T-helper 1 cell treated with Interleukin-12 subunit alpha and Interleukin-12 subunit beta and Interleukin-4 antibody, amounts not matched to agents 30 μg/mL and 1 μg/mL, for 36 hours (primary cell): ENCODE measurements at regions not wholly inside any gene's neighbourhood (a gene's known extent, or its start where the extent isn't known, plus 50 kb on each side); places are given as distances from the start of the nearest gene placed in this dataset.

Experiments
- H3K27ac Mint-ChIP-seq: one replicate; pipeline ENCODE4 v1.8.0; 2021; ENCODE audit warnings: mild to moderate bottlenecking, mixed read lengths
- H3K27me3 Mint-ChIP-seq: one replicate; pipeline ENCODE4 v1.8.0; 2021; ENCODE audit warnings: low read depth, mixed read lengths
- H3K36me3 Mint-ChIP-seq: one replicate; pipeline ENCODE4 v1.8.0; 2021; ENCODE audit warnings: low read depth, mixed read lengths
- H3K4me1 Mint-ChIP-seq: one replicate; pipeline ENCODE4 v1.8.0; 2021; ENCODE audit warnings: low read depth, mixed read lengths
- H3K4me3 Mint-ChIP-seq: one replicate; pipeline ENCODE4 v1.8.0; 2021; ENCODE audit warnings: mild to moderate bottlenecking, moderate library complexity, mixed read lengths
- H3K9me3 Mint-ChIP-seq: one replicate; pipeline ENCODE4 v1.8.0; 2021; ENCODE audit warnings: mixed read lengths

GRCh38 chr5:18882154-18882553 lies 1105.8 kb downstream of the CDH18 start:
- Mint-ChIP-seq H3K27me3 (no peaks in the 10 kb centered on the region), H3K4me1 (no peaks in the 10 kb centered on the region), H3K27ac (no peak overlapping the region), H3K9me3 (no peaks in the 10 kb centered on the region), H3K4me3 (no peak overlapping the region), H3K36me3 (no peaks in the 10 kb centered on the region)

DNA sequence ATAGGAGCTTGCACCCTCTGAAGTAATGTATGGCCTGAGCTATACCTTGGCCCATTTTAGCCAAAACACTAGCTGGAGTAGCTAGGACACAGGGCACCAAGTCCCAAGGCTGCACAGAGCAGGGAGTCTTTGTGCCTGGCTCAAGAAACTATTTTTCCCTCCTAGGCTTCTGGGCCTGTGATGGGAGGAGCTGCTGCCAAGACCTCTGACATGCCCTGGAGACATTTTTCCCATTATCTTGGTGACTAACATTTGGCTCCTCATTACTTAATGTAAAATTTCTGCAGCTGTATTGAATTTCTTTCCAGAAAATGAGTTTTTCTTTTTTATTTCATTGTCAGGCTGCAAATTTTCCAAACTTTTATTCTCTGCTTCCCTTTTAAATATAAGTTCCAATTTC lies 1099.2 kb downstream of the CDH18 start:
- H3K36me3 Mint-ChIP-seq, result no peaks in the 10 kb centered on the region
- H3K4me3 Mint-ChIP-seq, result no peak overlapping the region
- no peaks in the 10 kb centered on the region for H3K27me3 Mint-ChIP-seq

GRCh38 chr5:18900644-18901043 lies 1087.4 kb downstream of the CDH18 start:
- Mint-ChIP-seq H3K9me3 (no peaks in the 10 kb centered on the region), H3K27me3 (no peaks in the 10 kb centered on the region), H3K36me3 (no peaks in the 10 kb centered on the region), H3K27ac (no peak overlapping the region), H3K4me1 (no peaks in the 10 kb centered on the region), H3K4me3 (no peak overlapping the region)

More for the DNA sequence above, 1099.2 kb downstream of the CDH18 start:
- Mint-ChIP-seq H3K27ac (no peak overlapping the region), H3K9me3 (peaks cover 21% of the 10 kb centered on the region), H3K4me1 (no peaks in the 10 kb centered on the region)

DNA sequence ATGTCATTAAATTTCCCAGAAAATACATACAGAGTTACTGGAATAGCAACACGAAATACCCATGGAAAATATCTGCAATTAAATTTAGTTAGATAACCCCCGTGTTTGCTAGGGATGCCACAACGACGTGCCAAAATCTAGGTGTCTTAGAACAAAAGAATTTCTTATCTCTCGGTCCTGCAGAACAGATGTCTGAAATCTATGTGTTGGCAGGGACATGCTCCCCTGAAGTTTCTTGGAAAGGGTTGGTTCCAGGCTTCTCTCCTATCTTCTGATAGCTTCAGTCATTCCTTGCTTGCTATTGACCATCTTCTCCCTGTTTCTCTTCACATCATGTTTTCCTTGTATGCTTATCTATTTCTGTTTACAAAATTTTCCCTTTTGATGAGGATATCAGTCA lies 1067.0 kb downstream of the CDH18 start:
- Mint-ChIP-seq H3K4me3 (no peak overlapping the region), H3K27ac (no peak overlapping the region), H3K4me1 (no peaks in the 10 kb centered on the region), H3K36me3 (no peaks in the 10 kb centered on the region), H3K9me3 (no peaks in the 10 kb centered on the region), H3K27me3 (no peaks in the 10 kb centered on the region)

DNA sequence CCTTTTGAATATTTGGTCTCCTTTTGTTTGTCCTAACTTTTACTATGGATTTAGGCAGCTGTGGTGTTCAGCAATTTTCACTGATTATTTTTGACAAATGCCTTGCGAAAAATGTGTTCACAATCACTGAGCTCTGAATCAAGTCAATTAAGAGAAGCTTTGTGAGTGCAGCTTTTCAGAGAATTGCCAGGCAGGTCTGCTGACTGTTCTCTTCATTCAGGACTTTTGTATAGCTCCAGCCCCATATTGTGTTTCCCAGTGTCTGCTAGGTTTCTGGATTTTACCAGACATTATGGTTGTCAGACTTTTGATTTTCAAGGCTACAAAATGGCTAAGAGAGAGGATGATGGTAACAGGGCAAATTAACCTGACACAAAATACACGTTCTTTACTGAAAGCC lies 1055.9 kb downstream of the CDH18 start:
- Mint-ChIP-seq H3K36me3 (no peaks in the 10 kb centered on the region), H3K27me3 (no peaks in the 10 kb centered on the region), H3K4me1 (no peaks in the 10 kb centered on the region), H3K27ac (no peak overlapping the region), H3K4me3 (no peak overlapping the region), H3K9me3 (peaks cover 3% of the 10 kb centered on the region)

- Mint-ChIP-seq H3K27ac (no peak overlapping the region), H3K4me3 (no peak overlapping the region), H3K27me3 (no peaks in the 10 kb centered on the region), H3K36me3 (no peaks in the 10 kb centered on the region), H3K4me1 (no peaks in the 10 kb centered on the region), H3K9me3 (peaks cover 7% of the 10 kb centered on the region)
Observed at GRCh38 chr5:18944771-18945170, 1043.2 kb downstream of the CDH18 start.

GRCh38 chr5:18954239-18954638 lies 1033.8 kb downstream of the CDH18 start:
- no peaks in the 10 kb centered on the region for H3K36me3 Mint-ChIP-seq
- H3K27me3 Mint-ChIP-seq, result no peaks in the 10 kb centered on the region
- H3K4me3 Mint-ChIP-seq, result no peak overlapping the region
- H3K4me1 Mint-ChIP-seq, result no peaks in the 10 kb centered on the region
- H3K27ac Mint-ChIP-seq, result no peak overlapping the region
- H3K9me3 Mint-ChIP-seq, result no peaks in the 10 kb centered on the region

DNA sequence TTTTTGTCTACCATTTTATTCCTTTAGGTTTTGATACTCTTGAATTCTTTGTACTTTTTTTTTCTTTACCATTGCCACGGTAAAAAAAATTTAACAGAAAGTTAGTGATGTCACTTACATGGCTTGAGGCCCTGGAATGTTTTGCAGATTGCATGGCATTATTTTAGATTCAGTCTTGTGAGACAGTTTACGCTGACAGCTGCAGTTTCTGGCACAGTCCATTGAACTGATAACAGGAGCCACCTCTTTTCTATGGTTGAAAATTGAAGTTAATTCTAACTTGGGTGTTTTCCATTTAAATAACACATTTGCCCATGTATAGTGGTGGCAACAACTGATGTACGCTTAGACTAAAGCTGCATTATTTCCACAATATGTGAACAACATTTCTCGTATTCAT lies 1028.5 kb downstream of the CDH18 start:
- Mint-ChIP-seq H3K27ac (no peak overlapping the region), H3K9me3 (no peaks in the 10 kb centered on the region), H3K4me3 (no peak overlapping the region), H3K4me1 (no peaks in the 10 kb centered on the region), H3K36me3 (no peaks in the 10 kb centered on the region), H3K27me3 (no peaks in the 10 kb centered on the region)

GRCh38 chr5:18961234-18961633 lies 1026.8 kb downstream of the CDH18 start:
- H3K27ac Mint-ChIP-seq, result no peak overlapping the region
- H3K36me3 Mint-ChIP-seq, result no peaks in the 10 kb centered on the region
- H3K4me3 Mint-ChIP-seq, result no peak overlapping the region
- no peaks in the 10 kb centered on the region for H3K27me3 Mint-ChIP-seq
- H3K9me3 Mint-ChIP-seq, result peaks cover 2% of the 10 kb centered on the region
- H3K4me1 Mint-ChIP-seq, result no peaks in the 10 kb centered on the region

- no peak overlapping the region for H3K4me3 Mint-ChIP-seq
- H3K36me3 Mint-ChIP-seq, result no peaks in the 10 kb centered on the region
- H3K27me3 Mint-ChIP-seq, result no peaks in the 10 kb centered on the region
- peaks cover 3% of the 10 kb centered on the region for H3K9me3 Mint-ChIP-seq
- H3K4me1 Mint-ChIP-seq, result no peaks in the 10 kb centered on the region
- H3K27ac Mint-ChIP-seq, result no peak overlapping the region
Observed at GRCh38 chr5:18965893-18966292, 1022.1 kb downstream of the CDH18 start.

DNA sequence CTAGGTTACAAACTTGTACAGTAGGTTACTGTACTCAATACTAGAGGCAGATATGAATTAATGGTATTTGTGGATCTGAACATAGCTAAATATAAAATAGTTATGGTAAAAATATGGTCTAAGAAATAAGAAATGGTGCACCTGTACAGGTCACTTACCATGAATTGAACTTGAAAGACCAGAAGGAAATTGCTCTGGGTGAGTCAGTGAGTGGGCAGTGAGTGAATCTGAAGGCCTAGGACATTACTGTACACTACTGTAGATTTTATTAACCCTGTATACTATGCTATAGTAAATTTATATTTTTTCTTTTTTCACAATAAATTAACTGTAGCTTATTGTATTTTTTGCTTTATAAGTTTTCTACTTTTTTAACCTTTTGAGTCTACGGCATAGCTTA lies 1020.4 kb downstream of the CDH18 start:
- Mint-ChIP-seq H3K9me3 (peaks cover 3% of the 10 kb centered on the region), H3K4me1 (no peaks in the 10 kb centered on the region), H3K4me3 (no peak overlapping the region), H3K36me3 (no peaks in the 10 kb centered on the region), H3K27ac (no peak overlapping the region), H3K27me3 (no peaks in the 10 kb centered on the region)

DNA sequence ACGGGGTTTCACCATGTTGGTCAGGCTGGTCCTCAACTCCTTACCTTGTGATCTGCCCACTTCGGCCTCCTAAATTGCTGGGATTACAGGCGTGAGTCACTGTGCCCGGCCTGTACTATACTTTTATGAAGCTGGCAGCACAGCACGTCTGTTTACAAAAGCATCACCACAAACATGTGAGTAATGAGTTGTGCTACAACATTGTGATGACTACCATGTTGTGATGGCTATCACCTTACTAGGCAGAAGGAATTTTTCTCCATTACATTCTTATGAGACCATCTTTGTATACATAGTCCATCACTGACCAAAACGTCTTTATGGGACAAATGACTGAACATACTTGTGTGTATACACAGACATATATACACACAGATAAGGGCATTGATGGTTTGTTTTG lies 1019.0 kb downstream of the CDH18 start:
- Mint-ChIP-seq H3K27me3 (no peaks in the 10 kb centered on the region), H3K9me3 (peaks cover 3% of the 10 kb centered on the region), H3K4me3 (no peak overlapping the region), H3K27ac (no peak overlapping the region), H3K4me1 (no peaks in the 10 kb centered on the region), H3K36me3 (no peaks in the 10 kb centered on the region)

DNA sequence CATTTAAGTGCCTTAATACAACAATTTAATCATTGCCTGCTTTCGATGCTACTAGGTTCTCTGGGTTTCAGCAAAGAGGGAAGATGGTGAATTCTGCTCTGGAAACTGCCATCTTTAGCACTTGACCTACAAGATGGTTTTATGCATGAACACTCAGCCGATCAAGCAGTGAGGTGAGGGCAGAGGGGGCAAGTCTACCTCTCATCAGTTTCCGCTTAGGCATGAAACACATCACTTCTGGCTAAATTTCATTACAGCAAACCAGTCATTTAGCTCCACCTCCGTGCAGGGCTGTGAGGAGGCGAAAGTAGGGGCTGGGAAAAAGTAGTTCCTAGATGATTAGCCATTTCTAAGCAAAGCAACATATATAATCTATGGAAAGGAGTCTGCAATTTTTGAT lies 1018.0 kb downstream of the CDH18 start:
- Mint-ChIP-seq H3K36me3 (no peaks in the 10 kb centered on the region), H3K9me3 (peaks cover 3% of the 10 kb centered on the region), H3K4me1 (no peaks in the 10 kb centered on the region), H3K27me3 (no peaks in the 10 kb centered on the region), H3K27ac (no peak overlapping the region), H3K4me3 (no peak overlapping the region)

GRCh38 chr5:18972177-18972576 lies 1015.8 kb downstream of the CDH18 start:
- H3K27me3 Mint-ChIP-seq, result no peaks in the 10 kb centered on the region
- no peak overlapping the region for H3K27ac Mint-ChIP-seq
- H3K9me3 Mint-ChIP-seq, result no peaks in the 10 kb centered on the region
- no peak overlapping the region for H3K4me3 Mint-ChIP-seq
- H3K4me1 Mint-ChIP-seq, result no peaks in the 10 kb centered on the region
- H3K36me3 Mint-ChIP-seq, result no peaks in the 10 kb centered on the region

- Mint-ChIP-seq H3K9me3 (no peaks in the 10 kb centered on the region), H3K27ac (no peak overlapping the region), H3K36me3 (no peaks in the 10 kb centered on the region), H3K4me3 (no peak overlapping the region), H3K27me3 (no peaks in the 10 kb centered on the region), H3K4me1 (no peaks in the 10 kb centered on the region)
Observed at GRCh38 chr5:18975624-18976023, 1012.4 kb downstream of the CDH18 start.

- Mint-ChIP-seq H3K36me3 (no peaks in the 10 kb centered on the region), H3K9me3 (peaks cover 5% of the 10 kb centered on the region), H3K27me3 (no peaks in the 10 kb centered on the region), H3K4me3 (no peak overlapping the region), H3K27ac (no peak overlapping the region), H3K4me1 (no peaks in the 10 kb centered on the region)
Observed at GRCh38 chr5:18977880-18978279, 1010.1 kb downstream of the CDH18 start.
